Activated CD8-positive, alpha-beta T cell treated with anti-CD3 and anti-CD28 coated beads, Interleukin-2, amount 10 ng/mL, durations not matched to agents 7 days and 5 days (primary cell): ENCODE measurements at regions not wholly inside any gene's neighbourhood (a gene's known extent, or its start where the extent isn't known, plus 50 kb on each side); places are given as distances from the start of the nearest gene placed in this dataset.
"Not testable (repeated sequence)": the region's sequence is repeated elsewhere in the genome, so short reads cannot be mapped to it uniquely, and the experiment has no call there.

Source experiments
- ATAC-seq: fragments of 150-1000 bp; cut with Tn5 transposase; one replicate; pipeline ENCODE4 v1.10.0; 2021; ENCODE audit warnings: moderate library complexity
- CTCF ChIA-PET: fragments of 350-600 bp; sonication (Branson Sonifier 250); formaldehyde crosslinking; loops from one replicate; lab custom pipeline; 2021; ENCODE audit warnings: antibody characterized with exemption; lab: Charles Lee
- POLR2A ChIA-PET: fragments of 350-600 bp; sonication (Branson Sonifier 250); formaldehyde crosslinking; loops from one replicate; lab custom pipeline; 2021; ENCODE audit warnings: antibody characterized with exemption; lab: Charles Lee
- DNase-seq: peaks from one replicate; pipeline ENCODE4 v3.0.0-alpha.2; 2020
- H3K27ac Mint-ChIP-seq: one replicate; pipeline ENCODE4 v1.8.0; 2021; ENCODE audit warnings: mild to moderate bottlenecking, mixed read lengths
- H3K27me3 Mint-ChIP-seq: one replicate; pipeline ENCODE4 v1.8.0; 2021; ENCODE audit warnings: low read depth, mixed read lengths
- H3K36me3 Mint-ChIP-seq: one replicate; pipeline ENCODE4 v1.8.0; 2021; ENCODE audit warnings: low read depth, mixed read lengths
- H3K4me1 Mint-ChIP-seq: one replicate; pipeline ENCODE4 v1.8.0; 2021; ENCODE audit warnings: low read depth, mixed read lengths
- H3K4me3 Mint-ChIP-seq: one replicate; pipeline ENCODE4 v1.8.0; 2021; ENCODE audit warnings: mild to moderate bottlenecking, mixed read lengths
- H3K9me3 Mint-ChIP-seq: one replicate; pipeline ENCODE4 v1.8.0; 2022; ENCODE audit warnings: mixed read lengths; ENCODE audit not compliant: insufficient read depth

DNA sequence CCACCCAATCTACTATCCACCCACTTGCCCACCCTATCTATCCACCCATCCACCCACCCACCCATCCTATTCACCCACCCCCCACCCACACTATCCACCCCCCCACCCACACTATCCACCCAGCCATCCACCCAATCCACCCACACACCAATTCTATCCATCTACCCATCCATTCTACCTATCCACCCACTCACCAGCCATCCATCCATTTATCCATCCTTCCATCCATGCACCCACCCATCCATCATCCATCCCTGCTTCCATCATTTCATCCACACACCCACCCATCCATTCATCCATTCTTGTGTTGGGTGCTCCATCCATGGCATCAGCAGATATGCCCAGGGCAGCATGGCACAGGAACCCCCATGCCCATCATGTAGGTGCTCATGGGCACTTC lies 1206.6 kb downstream of the BRD1 start:
- no peak overlapping the region for H3K4me3 Mint-ChIP-seq
- no peak overlapping the region for H3K27ac Mint-ChIP-seq
- peaks cover 11% of the 10 kb centered on the region for H3K27me3 Mint-ChIP-seq
- DNase-seq (no peak), ATAC-seq (no peak)
- ChIA-PET POLR2A (no interaction called here), CTCF (no interaction called here)
- H3K9me3 Mint-ChIP-seq = no peaks in the 10 kb centered on the region
- H3K36me3 Mint-ChIP-seq = no peaks in the 10 kb centered on the region
- no peaks in the 10 kb centered on the region for H3K4me1 Mint-ChIP-seq

DNA sequence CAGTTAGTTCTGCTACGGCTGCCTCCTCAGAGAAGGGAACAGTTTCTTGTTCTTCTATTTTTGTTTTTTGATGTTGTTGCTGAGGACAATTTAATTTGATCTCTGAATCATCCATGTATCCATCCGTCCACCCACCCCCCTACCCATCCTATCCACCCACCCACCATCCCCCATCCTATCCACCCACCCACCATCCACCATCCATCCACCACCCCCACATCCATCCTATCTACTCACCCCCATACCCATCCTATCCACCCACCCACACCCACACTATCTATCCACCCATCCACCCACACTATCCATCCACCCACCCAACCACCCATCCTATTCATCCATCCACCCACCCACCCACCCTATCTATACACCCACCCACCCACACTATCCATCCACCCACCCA lies 1207.2 kb downstream of the BRD1 start:
- POLR2A ChIA-PET = not testable (repeated sequence)

DNA sequence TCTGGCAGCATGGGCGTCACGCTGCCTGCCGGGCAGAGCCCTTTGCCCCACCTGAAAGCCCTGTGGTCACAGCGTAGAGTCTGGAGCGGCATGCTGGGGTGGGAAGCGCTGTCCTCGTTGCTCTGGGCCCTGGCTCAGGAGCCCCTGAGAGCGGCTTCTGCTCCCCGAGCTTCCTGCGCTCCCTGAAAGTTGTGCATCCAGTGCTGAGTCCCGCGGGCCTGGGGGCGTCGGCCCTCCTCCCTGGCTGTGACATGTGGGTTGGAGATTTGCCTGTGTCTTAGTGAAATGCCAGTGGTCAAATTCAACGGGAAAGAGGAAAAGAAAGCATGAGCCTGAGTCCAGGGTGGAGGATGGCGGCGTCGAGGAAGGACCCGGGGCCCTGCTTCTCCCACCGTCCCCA lies 1208.0 kb downstream of the BRD1 start:
- no peaks in the 10 kb centered on the region for H3K27me3 Mint-ChIP-seq
- H3K4me3 Mint-ChIP-seq = no peak overlapping the region
- H3K36me3 Mint-ChIP-seq = no peaks in the 10 kb centered on the region
- ATAC-seq = no peak
- no peaks in the 10 kb centered on the region for H3K4me1 Mint-ChIP-seq
- no peak for DNase-seq
- ChIA-PET CTCF (no interaction called here), POLR2A (no interaction called here)
- no peaks in the 10 kb centered on the region for H3K9me3 Mint-ChIP-seq
- no peak overlapping the region for H3K27ac Mint-ChIP-seq

More for the DNA sequence above, 1207.2 kb downstream of the BRD1 start:
- ATAC-seq, H3K27ac Mint-ChIP-seq, CTCF ChIA-PET, H3K27me3 Mint-ChIP-seq, H3K4me3 Mint-ChIP-seq, H3K36me3 Mint-ChIP-seq, H3K9me3 Mint-ChIP-seq, H3K4me1 Mint-ChIP-seq, DNase-seq: not testable (repeated sequence)

DNA sequence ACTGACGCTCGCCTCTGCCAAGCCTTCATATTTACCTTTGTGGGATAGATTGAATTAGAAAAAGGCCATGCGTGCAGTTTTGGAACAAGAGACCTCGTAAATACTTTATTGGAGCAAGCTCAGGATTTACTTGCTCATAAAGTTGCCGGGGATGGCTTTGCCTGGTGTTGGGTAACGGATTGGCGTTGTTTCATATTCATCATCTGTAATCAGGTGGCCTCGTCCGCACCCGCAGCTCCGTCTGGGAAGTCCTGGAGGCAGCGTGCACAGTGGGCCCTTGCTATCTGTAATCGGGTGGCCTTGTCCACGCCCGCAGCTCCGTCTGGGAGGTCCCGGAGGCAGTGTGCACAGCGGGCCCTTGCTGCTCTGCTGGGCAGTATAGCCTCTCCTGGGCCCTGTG lies 1209.3 kb downstream of the BRD1 start:
- Mint-ChIP-seq H3K36me3 (no peaks in the 10 kb centered on the region), H3K9me3 (no peaks in the 10 kb centered on the region), H3K4me1 (no peaks in the 10 kb centered on the region), H3K4me3 (no peak overlapping the region), H3K27ac (no peak overlapping the region), H3K27me3 (no peaks in the 10 kb centered on the region)
- DNase-seq = no peak
- no peak for ATAC-seq
- ChIA-PET CTCF (no interaction called here), POLR2A (no interaction called here)

DNA sequence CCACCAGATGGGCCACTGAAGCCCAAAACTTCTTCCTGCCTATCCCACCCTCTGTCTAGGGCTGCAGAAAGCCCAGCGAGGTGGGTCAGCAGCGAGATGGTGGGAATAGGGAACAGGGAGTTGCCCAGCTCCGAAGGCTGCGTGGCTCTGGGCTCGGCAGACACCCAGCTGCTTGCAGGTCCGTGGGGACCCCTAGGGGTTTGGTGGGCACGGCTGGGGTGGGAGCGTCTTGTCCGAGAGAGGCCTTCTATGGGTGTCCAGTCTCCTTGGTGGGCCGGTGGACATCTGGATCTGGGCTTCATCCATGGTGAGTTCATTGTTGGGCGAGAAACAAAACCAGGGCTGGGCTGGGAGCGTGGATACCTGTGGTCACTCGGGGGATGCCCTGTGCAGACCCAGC lies 1211.0 kb downstream of the BRD1 start:
- CTCF ChIA-PET = no interaction called here

DNA sequence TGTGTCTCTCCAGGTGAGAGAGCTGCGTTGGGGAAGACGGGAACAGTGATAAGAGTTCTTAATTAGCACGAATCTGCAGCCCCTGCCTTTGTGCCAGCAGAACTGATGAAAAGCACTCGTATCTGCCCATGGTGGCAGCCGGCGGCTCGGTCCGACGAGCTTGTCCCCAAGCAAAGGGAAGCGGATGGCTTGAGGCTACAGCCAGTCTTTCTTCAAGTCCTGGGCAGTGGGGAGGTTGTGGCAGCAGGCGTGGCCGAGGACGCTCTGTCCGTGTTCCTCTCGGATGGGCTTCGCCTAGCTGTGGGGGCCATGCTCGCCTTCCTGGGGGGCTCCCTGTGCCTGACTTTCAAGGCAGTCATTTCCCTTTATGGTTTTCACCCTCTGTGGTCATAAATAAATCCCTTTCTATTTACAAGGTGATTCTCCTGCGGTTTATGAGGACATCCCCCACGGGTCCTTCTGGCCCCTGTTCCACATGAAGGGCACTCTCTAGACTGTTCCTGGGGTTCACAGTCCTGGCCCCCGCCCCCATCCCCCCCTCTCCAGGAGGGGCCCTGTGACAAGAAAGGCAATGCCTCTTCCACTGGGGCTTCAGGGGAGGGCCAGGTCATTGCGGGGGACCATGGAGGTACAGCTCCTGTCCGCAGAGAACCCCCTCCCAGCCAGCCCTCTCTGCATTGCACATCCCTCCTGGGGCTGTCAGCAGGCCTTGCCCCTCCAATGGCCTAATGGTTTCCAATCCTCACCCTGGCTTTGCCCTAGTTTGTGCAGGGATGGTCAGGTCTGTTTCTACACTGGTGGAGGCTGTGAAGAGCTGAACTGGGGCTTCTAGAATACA lies 1212.3 kb downstream of the BRD1 start:
- no peaks in the 10 kb centered on the region for H3K36me3 Mint-ChIP-seq
- ATAC-seq (no peak), DNase-seq (no peak)
- no peak overlapping the region for H3K27ac Mint-ChIP-seq
- no peaks in the 10 kb centered on the region for H3K9me3 Mint-ChIP-seq
- H3K4me3 Mint-ChIP-seq = no peak overlapping the region
- no peaks in the 10 kb centered on the region for H3K4me1 Mint-ChIP-seq
- ChIA-PET POLR2A (no interaction called here), CTCF (no interaction called here)
- no peaks in the 10 kb centered on the region for H3K27me3 Mint-ChIP-seq

More for the DNA sequence above, 1211.0 kb downstream of the BRD1 start:
- no peak overlapping the region for H3K4me3 Mint-ChIP-seq
- no peaks in the 10 kb centered on the region for H3K9me3 Mint-ChIP-seq
- H3K36me3 Mint-ChIP-seq = no peaks in the 10 kb centered on the region
- no peaks in the 10 kb centered on the region for H3K27me3 Mint-ChIP-seq
- no peak overlapping the region for H3K27ac Mint-ChIP-seq
- no peaks in the 10 kb centered on the region for H3K4me1 Mint-ChIP-seq
- ATAC-seq = no peak
- POLR2A ChIA-PET = no interaction called here
- DNase-seq = no peak

DNA sequence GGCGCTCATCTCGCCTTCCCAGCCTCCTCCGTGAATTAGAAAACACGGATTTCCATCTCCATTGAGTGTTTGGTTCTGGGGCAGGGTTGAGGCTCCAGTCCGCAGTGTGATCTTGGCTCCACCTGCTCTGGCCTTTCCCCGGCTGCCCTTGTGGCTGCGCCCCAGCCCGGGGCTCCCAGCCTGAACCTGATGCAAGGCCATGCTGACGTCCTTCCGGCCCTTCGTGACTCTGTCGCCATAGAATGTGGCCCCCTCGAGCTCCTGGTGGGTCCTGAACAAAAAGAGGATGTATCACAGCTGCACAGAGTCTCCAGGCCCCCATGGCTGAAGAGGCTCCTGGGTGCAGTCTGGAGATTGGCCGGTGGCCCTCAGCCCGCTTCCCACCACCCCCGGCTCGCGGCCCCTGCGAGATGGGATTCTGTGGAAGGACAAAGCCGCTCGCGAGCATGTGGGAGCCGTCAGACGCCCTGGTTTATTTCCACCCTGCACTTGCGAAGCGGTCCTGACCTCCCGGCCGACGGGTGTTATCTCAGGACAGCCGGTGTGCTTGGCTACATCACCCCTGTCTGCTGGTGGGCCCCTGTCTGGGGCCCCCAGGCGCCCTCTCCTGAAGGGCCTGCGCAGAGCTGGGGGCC lies 1214.0 kb downstream of the BRD1 start:
- Mint-ChIP-seq H3K4me3 (no peak overlapping the region), H3K27me3 (no peaks in the 10 kb centered on the region), H3K4me1 (no peaks in the 10 kb centered on the region), H3K36me3 (no peaks in the 10 kb centered on the region), H3K27ac (no peak overlapping the region), H3K9me3 (no peaks in the 10 kb centered on the region)
- CTCF ChIA-PET = no interaction called here
- DNase-seq = no peak
- POLR2A ChIA-PET = no interaction called here
- no peak for ATAC-seq

DNA sequence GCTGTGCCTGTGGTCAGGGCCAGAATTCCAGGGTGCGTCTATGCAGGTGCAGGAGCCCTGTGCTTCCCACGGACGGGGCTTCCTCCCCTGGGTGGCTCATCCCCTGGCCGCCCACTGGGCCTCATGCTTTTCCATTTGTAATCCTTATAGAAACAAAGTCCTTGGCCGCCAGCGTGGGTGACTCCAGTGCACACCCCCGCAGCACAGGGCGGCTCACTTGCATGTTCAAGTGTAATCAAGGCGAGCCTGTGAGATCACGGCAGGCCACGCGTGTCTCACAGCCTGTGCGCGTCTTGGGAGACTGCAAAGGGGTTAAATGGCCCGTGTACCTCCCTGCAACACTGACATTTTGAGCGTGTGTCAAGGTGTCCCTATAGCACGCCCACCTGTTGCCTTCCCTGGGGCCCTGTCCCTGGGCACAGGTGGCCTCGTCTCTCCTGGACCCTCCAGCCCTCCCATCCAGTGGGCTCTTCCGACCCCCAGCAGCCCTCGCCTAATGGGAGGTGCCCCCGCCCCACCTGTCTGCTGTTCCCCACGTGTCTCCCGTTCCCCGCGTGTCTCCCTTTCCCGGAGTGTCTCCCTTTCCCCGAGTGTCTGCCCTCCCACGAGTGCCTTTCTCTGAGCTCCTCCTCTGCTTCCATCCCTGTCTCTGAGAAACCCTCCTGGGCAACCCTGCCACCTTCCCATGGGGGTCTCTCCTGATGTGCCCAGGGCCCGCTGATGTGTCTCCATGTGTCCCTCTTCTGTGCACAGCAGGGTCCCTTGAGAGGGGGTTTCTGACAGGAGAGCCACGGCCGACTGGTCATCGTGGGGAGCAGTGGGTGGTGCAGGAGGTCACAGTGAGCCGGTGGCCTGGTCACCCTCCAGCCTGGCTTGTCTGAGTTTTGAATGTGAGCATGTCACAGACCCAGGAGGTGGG lies 1215.3 kb downstream of the BRD1 start:
- DNase-seq (no peak), ATAC-seq (no peak)
- H3K36me3 Mint-ChIP-seq = no peaks in the 10 kb centered on the region
- H3K9me3 Mint-ChIP-seq = no peaks in the 10 kb centered on the region
- H3K4me3 Mint-ChIP-seq = no peak overlapping the region
- ChIA-PET CTCF (no interaction called here), POLR2A (no interaction called here)
- no peak overlapping the region for H3K27ac Mint-ChIP-seq
- no peaks in the 10 kb centered on the region for H3K27me3 Mint-ChIP-seq
- no peaks in the 10 kb centered on the region for H3K4me1 Mint-ChIP-seq

DNA sequence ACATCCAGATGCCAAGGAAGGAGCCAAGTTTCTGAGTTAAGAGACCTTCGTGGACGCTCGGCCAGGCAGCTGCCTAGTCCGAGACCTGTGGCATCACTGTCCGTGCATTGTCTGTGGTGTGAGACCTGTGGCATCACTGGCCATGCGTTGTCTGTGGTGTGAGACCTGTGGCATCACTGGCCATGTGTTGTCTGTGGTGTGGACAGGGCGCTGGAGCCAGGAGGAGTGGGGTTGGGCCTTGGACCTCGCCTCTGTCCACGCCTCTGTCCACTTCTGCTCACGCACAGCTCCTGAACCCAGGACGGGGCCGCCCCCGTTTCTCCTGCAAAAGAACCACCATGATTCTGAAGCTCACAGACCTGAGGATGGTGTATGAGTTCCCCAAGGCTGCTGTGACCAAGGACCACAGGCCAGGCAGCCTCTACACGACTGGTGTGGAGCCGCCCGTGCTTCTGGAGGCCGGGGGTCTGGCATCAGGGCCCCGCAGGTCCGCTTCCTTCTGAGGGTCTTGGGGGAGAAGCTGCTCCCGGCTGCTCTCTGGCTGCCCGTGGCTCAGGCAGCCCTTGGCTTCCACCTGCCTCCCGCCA lies 1218.3 kb downstream of the BRD1 start:
- Mint-ChIP-seq H3K27me3 (no peaks in the 10 kb centered on the region), H3K27ac (no peak overlapping the region), H3K4me3 (no peak overlapping the region), H3K9me3 (no peaks in the 10 kb centered on the region), H3K4me1 (no peaks in the 10 kb centered on the region), H3K36me3 (no peaks in the 10 kb centered on the region)
- ChIA-PET CTCF (no interaction called here), POLR2A (no interaction called here)
- DNase-seq (no peak), ATAC-seq (no peak)

DNA sequence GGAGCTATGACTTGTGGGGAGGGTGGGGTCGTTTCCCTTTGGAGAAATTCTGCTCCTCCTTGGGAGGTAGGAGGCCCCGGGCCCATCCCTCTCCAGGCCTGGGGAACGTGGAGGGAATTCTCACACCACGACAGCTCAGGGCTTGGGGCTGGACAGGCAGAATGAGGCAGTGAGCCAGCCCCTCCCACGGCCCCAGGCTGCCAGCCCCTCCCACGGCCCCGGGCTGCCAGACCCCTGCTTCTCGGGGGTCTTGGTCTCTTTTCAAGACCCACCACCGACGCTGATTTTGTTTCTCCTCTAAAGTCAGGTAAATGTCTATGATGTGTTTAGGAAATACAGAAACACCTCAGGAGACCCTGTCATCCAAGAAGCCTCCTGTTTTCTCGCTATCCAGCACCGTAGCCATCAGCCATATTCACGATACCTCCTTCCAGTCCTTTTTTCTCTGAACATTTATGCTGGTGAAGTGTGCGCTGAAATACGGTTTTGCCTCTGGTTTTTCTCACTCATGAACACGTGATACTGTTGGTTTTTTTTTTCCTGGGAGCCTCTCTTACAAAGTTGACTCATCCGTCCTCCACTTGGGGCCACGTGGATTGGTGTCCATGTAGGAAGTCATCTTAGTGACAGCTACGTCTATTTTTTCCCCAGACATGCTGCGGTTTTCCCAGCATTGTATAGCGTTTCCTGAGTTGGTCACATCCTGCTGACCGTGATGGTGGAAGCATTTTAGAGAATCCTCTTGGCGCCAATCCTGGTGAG lies 1219.6 kb downstream of the BRD1 start:
- POLR2A ChIA-PET = no interaction called here
- CTCF ChIA-PET = no interaction called here
- no peaks in the 10 kb centered on the region for H3K4me1 Mint-ChIP-seq
- no peaks in the 10 kb centered on the region for H3K9me3 Mint-ChIP-seq
- DNase-seq (no peak), ATAC-seq (no peak)
- H3K36me3 Mint-ChIP-seq = no peaks in the 10 kb centered on the region
- no peak overlapping the region for H3K4me3 Mint-ChIP-seq
- H3K27me3 Mint-ChIP-seq = no peaks in the 10 kb centered on the region
- H3K27ac Mint-ChIP-seq = no peak overlapping the region

DNA sequence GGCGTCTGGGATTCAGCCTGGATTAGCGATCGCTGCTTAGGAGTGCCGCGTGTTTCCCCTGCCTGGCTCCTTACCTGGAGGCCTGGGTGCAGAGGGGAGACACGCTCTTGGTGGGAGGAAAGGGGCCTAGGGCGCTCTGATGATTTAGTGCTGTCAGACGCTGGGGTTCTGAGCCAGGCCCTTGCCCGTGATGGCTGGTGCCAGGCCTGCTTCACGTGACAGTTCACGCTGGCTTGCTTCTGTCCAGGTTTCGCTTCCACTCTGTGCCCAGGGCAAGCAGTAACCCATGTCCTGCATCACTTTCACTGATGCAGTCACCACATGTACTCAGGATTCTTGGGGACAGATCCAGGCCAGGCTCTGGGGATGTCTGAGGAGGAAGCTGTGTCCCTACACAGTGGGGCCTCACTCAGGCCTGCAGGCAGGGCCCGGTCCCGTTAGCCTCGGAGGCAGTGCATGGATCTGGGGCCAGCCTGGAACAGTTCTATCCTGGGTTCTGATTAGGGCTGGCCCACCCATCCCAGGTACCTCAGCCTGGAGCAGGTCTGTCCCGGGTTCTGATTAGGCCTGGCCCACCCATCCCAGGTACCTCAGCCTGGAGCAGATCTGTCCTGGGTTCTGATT lies 1220.9 kb downstream of the BRD1 start:
- DNase-seq (no peak), ATAC-seq (no peak)
- H3K4me1 Mint-ChIP-seq = no peaks in the 10 kb centered on the region
- no peaks in the 10 kb centered on the region for H3K36me3 Mint-ChIP-seq
- POLR2A ChIA-PET = no interaction called here
- no peak overlapping the region for H3K27ac Mint-ChIP-seq
- H3K4me3 Mint-ChIP-seq = no peak overlapping the region
- H3K27me3 Mint-ChIP-seq = no peaks in the 10 kb centered on the region
- CTCF ChIA-PET = no interaction called here
- H3K9me3 Mint-ChIP-seq = no peaks in the 10 kb centered on the region
